ENCODE measurements at regions not wholly inside any gene's neighbourhood (a gene's known extent, or its start where the extent isn't known, plus 50 kb on each side); places are given as distances from the start of the nearest gene placed in this dataset.

GRCh38 chr4:127560755-127561154, 72.0 kb upstream of the INTU start:
- Histone ChIP-seq H3K27ac (ENCODE audit: low read length) (no peak overlapping the region), H3K36me3 (ENCODE audit: insufficient read depth, low read depth, low read length) (no peaks in the 10 kb centered on the region), H3K9ac (ENCODE audit: low read depth, low read length) (no peak overlapping the region), H3K9me3 (ENCODE audit: insufficient read depth, low read depth, low read length) (no peaks in the 10 kb centered on the region), H3K4me3 (ENCODE audit: low read length) (no peak overlapping the region), H3K27me3 (ENCODE audit: insufficient read depth, low read length) (no peaks in the 10 kb centered on the region), H3K4me1 (ENCODE audit: insufficient read depth, low read length) (no peaks in the 10 kb centered on the region)

GRCh38 chr4:127574643-127575042, 58.1 kb upstream of the INTU start:
- no peaks in the 10 kb centered on the region for H3K9me3 ChIP-seq (ENCODE audit: insufficient read depth, low read depth, low read length)
- H3K27ac ChIP-seq (ENCODE audit: low read length): no peak overlapping the region
- no peaks in the 10 kb centered on the region for H3K36me3 ChIP-seq (ENCODE audit: insufficient read depth, low read depth, low read length)
- no peaks in the 10 kb centered on the region for H3K27me3 ChIP-seq (ENCODE audit: insufficient read depth, low read length)
- H3K4me1 ChIP-seq (ENCODE audit: insufficient read depth, low read length): no peaks in the 10 kb centered on the region
- no peak overlapping the region for H3K9ac ChIP-seq (ENCODE audit: low read depth, low read length)
- no peak overlapping the region for H3K4me3 ChIP-seq (ENCODE audit: low read length)

- H3K9ac ChIP-seq (ENCODE audit: low read depth, low read length): no peak overlapping the region
- no peak overlapping the region for H3K4me3 ChIP-seq (ENCODE audit: low read length)
- H3K27ac ChIP-seq (ENCODE audit: low read length): no peak overlapping the region
- no peaks in the 10 kb centered on the region for H3K9me3 ChIP-seq (ENCODE audit: insufficient read depth, low read depth, low read length)
- H3K36me3 ChIP-seq (ENCODE audit: insufficient read depth, low read depth, low read length): no peaks in the 10 kb centered on the region
- no peaks in the 10 kb centered on the region for H3K27me3 ChIP-seq (ENCODE audit: insufficient read depth, low read length)
- H3K4me1 ChIP-seq (ENCODE audit: insufficient read depth, low read length): no peaks in the 10 kb centered on the region
Measured at GRCh38 chr4:127575888-127576287, 56.9 kb upstream of the INTU start.

- Histone ChIP-seq H3K27ac (ENCODE audit: low read length) (no peak overlapping the region), H3K4me3 (ENCODE audit: low read length) (no peak overlapping the region), H3K9ac (ENCODE audit: low read depth, low read length) (no peak overlapping the region), H3K4me1 (ENCODE audit: insufficient read depth, low read length) (no peaks in the 10 kb centered on the region), H3K36me3 (ENCODE audit: insufficient read depth, low read depth, low read length) (no peaks in the 10 kb centered on the region), H3K9me3 (ENCODE audit: insufficient read depth, low read depth, low read length) (no peaks in the 10 kb centered on the region), H3K27me3 (ENCODE audit: insufficient read depth, low read length) (no peaks in the 10 kb centered on the region)
Measured at GRCh38 chr4:127578491-127578890, 54.3 kb upstream of the INTU start.

- Histone ChIP-seq H3K36me3 (ENCODE audit: insufficient read depth, low read depth, low read length) (no peaks in the 10 kb centered on the region), H3K27ac (ENCODE audit: low read length) (no peak overlapping the region), H3K9ac (ENCODE audit: low read depth, low read length) (no peak overlapping the region), H3K4me3 (ENCODE audit: low read length) (no peak overlapping the region), H3K27me3 (ENCODE audit: insufficient read depth, low read length) (no peaks in the 10 kb centered on the region), H3K4me1 (ENCODE audit: insufficient read depth, low read length) (no peaks in the 10 kb centered on the region), H3K9me3 (ENCODE audit: insufficient read depth, low read depth, low read length) (no peaks in the 10 kb centered on the region)
Measured at GRCh38 chr4:127578967-127579366, 53.8 kb upstream of the INTU start.

- H3K9me3 ChIP-seq (ENCODE audit: insufficient read depth, low read depth, low read length): no peaks in the 10 kb centered on the region
- no peak overlapping the region for H3K9ac ChIP-seq (ENCODE audit: low read depth, low read length)
- no peak overlapping the region for H3K27ac ChIP-seq (ENCODE audit: low read length)
- H3K27me3 ChIP-seq (ENCODE audit: insufficient read depth, low read length): no peaks in the 10 kb centered on the region
- no peaks in the 10 kb centered on the region for H3K4me1 ChIP-seq (ENCODE audit: insufficient read depth, low read length)
- H3K4me3 ChIP-seq (ENCODE audit: low read length): no peak overlapping the region
- no peaks in the 10 kb centered on the region for H3K36me3 ChIP-seq (ENCODE audit: insufficient read depth, low read depth, low read length)
Measured at GRCh38 chr4:127579821-127580220, 52.9 kb upstream of the INTU start.

GRCh38 chr4:127580300-127580699, 52.5 kb upstream of the INTU start:
- Histone ChIP-seq H3K9me3 (ENCODE audit: insufficient read depth, low read depth, low read length) (no peaks in the 10 kb centered on the region), H3K4me3 (ENCODE audit: low read length) (no peak overlapping the region), H3K9ac (ENCODE audit: low read depth, low read length) (no peak overlapping the region), H3K27me3 (ENCODE audit: insufficient read depth, low read length) (no peaks in the 10 kb centered on the region), H3K36me3 (ENCODE audit: insufficient read depth, low read depth, low read length) (no peaks in the 10 kb centered on the region), H3K4me1 (ENCODE audit: insufficient read depth, low read length) (no peaks in the 10 kb centered on the region), H3K27ac (ENCODE audit: low read length) (no peak overlapping the region)

- H3K27me3 ChIP-seq (ENCODE audit: insufficient read depth, low read length): no peaks in the 10 kb centered on the region
- no peaks in the 10 kb centered on the region for H3K4me1 ChIP-seq (ENCODE audit: insufficient read depth, low read length)
- H3K36me3 ChIP-seq (ENCODE audit: insufficient read depth, low read depth, low read length): no peaks in the 10 kb centered on the region
- no peak overlapping the region for H3K27ac ChIP-seq (ENCODE audit: low read length)
- no peak overlapping the region for H3K9ac ChIP-seq (ENCODE audit: low read depth, low read length)
- no peak overlapping the region for H3K4me3 ChIP-seq (ENCODE audit: low read length)
- no peaks in the 10 kb centered on the region for H3K9me3 ChIP-seq (ENCODE audit: insufficient read depth, low read depth, low read length)
Measured at GRCh38 chr4:127580891-127581290, 51.9 kb upstream of the INTU start.

Data from iPS-20b (cell line).